ENCODE measurements at regions not wholly inside any gene's neighbourhood (a gene's known extent, or its start where the extent isn't known, plus 50 kb on each side); places are given as distances from the start of the nearest gene placed in this dataset.

GRCh38 chr14:48628870-48629269 lies 953.5 kb upstream of the MDGA2 start (continued):
- TF ChIP-seq INSM2 (tag by site-specific recombination; IDR thresholded peaks at IDR 0.05) (no peak), YY2 (tag by site-specific recombination; IDR thresholded peaks at IDR 0.05) (no peak)

- Histone ChIP-seq H3K36me3 (ENCODE audit: control insufficient read depth in 2 of 2, insufficient read depth in 1 of 2, low read length in 2 of 2) (no peaks in the 10 kb centered on the region), H3K4me3 (ENCODE audit: low read depth, low read length) (no peak overlapping the region), H3K9me3 (ENCODE audit: control insufficient read depth, insufficient read depth, low read depth, low read length) (no peaks in the 10 kb centered on the region), H3K4me1 (ENCODE audit: control insufficient read depth, insufficient read depth, low read length) (no peaks in the 10 kb centered on the region), H3K27ac (ENCODE audit: extremely low read depth, low read depth, low read length) (no peak overlapping the region)
- TF ChIP-seq MYNN (tag by site-specific recombination; IDR thresholded peaks at IDR 0.05; ENCODE audit: borderline replicate concordance) (no peak), KLF9 (tag by site-specific recombination; IDR thresholded peaks at IDR 0.05; ENCODE audit: low read depth) (no peak), MZF1 (tag by site-specific recombination; IDR thresholded peaks at IDR 0.05; ENCODE audit: borderline replicate concordance) (no peak), HIC1 (tag by site-specific recombination; IDR thresholded peaks at IDR 0.05) (no peak), ZNF791 (tag by site-specific recombination; IDR thresholded peaks at IDR 0.05) (no peak), KLF1 (tag by site-specific recombination; IDR thresholded peaks at IDR 0.05) (no peak), ZNF639 (tag by site-specific recombination; IDR thresholded peaks at IDR 0.05) (no peak), GLIS1 (tag by site-specific recombination; IDR thresholded peaks at IDR 0.05) (no peak), SP3 (tag by site-specific recombination; IDR thresholded peaks at IDR 0.05) (no peak), ZNF660 (tag by site-specific recombination; IDR thresholded peaks at IDR 0.05) (no peak), ZNF654 (tag by site-specific recombination; IDR thresholded peaks at IDR 0.05; ENCODE audit: low read depth) (no peak)
- POLR2A ChIA-PET: no interaction called here
- CTCF ChIA-PET: no interaction called here
Measured at GRCh38 chr14:48622980-48623379, 947.6 kb upstream of the MDGA2 start.

GRCh38 chr14:48618057-48618456 lies 942.7 kb upstream of the MDGA2 start:
- H3K9me3 ChIP-seq (ENCODE audit: control insufficient read depth, insufficient read depth, low read depth, low read length): no peaks in the 10 kb centered on the region

More at GRCh38 chr14:48618057-48618456, 942.7 kb upstream of the MDGA2 start:
- H3K36me3 ChIP-seq (ENCODE audit: control insufficient read depth in 2 of 2, insufficient read depth in 1 of 2, low read length in 2 of 2): no peaks in the 10 kb centered on the region
- H3K4me3 ChIP-seq (ENCODE audit: low read depth, low read length): no peak overlapping the region
- no peak overlapping the region for H3K27ac ChIP-seq (ENCODE audit: extremely low read depth, low read depth, low read length)
- TF ChIP-seq ZNF704 (tag by site-specific recombination; IDR thresholded peaks at IDR 0.05) (no peak), ZNF157 (tag by site-specific recombination; IDR thresholded peaks at IDR 0.05) (no peak), ZBTB49 (tag by site-specific recombination; IDR thresholded peaks at IDR 0.05; ENCODE audit: low read depth) (no peak), ZNF560 (tag by site-specific recombination; IDR thresholded peaks at IDR 0.05; ENCODE audit: borderline replicate concordance) (no peak), HOXD13 (CRISPR knock-in tag; IDR thresholded peaks at IDR 0.05; ENCODE audit: borderline replicate concordance) (no peak), HIC1 (tag by site-specific recombination; IDR thresholded peaks at IDR 0.05) (no peak), ZNF785 (tag by site-specific recombination; IDR thresholded peaks at IDR 0.05) (no peak), IKZF3 (tag by site-specific recombination; IDR thresholded peaks at IDR 0.05) (no peak)
- H3K4me1 ChIP-seq (ENCODE audit: control insufficient read depth, insufficient read depth, low read length): no peaks in the 10 kb centered on the region
- POLR2A ChIA-PET: no interaction called here
- CTCF ChIA-PET: no interaction called here
